WTC11 (cell line): ENCODE measurements at regions not wholly inside any gene's neighbourhood (a gene's known extent, or its start where the extent isn't known, plus 50 kb on each side); places are given as distances from the start of the nearest gene placed in this dataset.
"Not testable (repeated sequence)": the region's sequence is repeated elsewhere in the genome, so short reads cannot be mapped to it uniquely, and the experiment has no call there.

ENCODE experiments used
- ATAC-seq: fragments of 200-7000 bp; cut with Tn5 transposase; 2 replicates; pipeline ENCODE4 v1.10.0; 2021; ENCODE audit warnings: mild to moderate bottlenecking, moderate library complexity
- CTCF ChIA-PET: fragments of 300-600 bp; sonication (Branson Sonifier 250); formaldehyde crosslinking; loops from one replicate; lab custom pipeline; 2021; ENCODE audit warnings: antibody characterized with exemption; lab: Charles Lee
- POLR2A ChIA-PET: fragments of 350-600 bp; sonication (Branson Sonifier 250); formaldehyde crosslinking; loops from one replicate; lab custom pipeline; 2021; ENCODE audit warnings: antibody characterized with exemption; lab: Charles Lee
- DNase-seq: peaks from one replicate; pipeline ENCODE4 v3.0.0; 2021; ENCODE audit warnings: low spot score
- H3K27ac Mint-ChIP-seq: 2 replicates; pipeline ENCODE4 v1.8.0; 2021; ENCODE audit warnings: mixed read lengths
- H3K27me3 Mint-ChIP-seq: 2 replicates; pipeline ENCODE4 v1.8.0; 2021; ENCODE audit warnings: low read depth, mild to moderate bottlenecking, moderate library complexity, mixed read lengths
- H3K36me3 Mint-ChIP-seq: 2 replicates; pipeline ENCODE4 v1.8.0; 2021; ENCODE audit warnings: mixed read lengths
- H3K4me1 Mint-ChIP-seq: 2 replicates; pipeline ENCODE4 v1.8.0; 2022; ENCODE audit warnings: mixed read lengths
- H3K4me3 Mint-ChIP-seq: 2 replicates; pipeline ENCODE4 v1.8.0; 2021; ENCODE audit warnings: mild to moderate bottlenecking, moderate library complexity, mixed read lengths
- H3K9me3 Mint-ChIP-seq: 2 replicates; pipeline ENCODE4 v1.8.0; 2021; ENCODE audit warnings: mixed read lengths
- ARID4B ChIP-seq: sonication (generic); formaldehyde crosslinking; IDR thresholded peaks from 2 replicates; pipeline ENCODE4 v1.8.0; 2023; ENCODE audit warnings: missing genetic modification reagents, mild to moderate bottlenecking, borderline replicate concordance
- ATF2 ChIP-seq: sonication (generic); formaldehyde crosslinking; IDR thresholded peaks from 2 replicates; pipeline ENCODE4 v1.8.1; 2022; ENCODE audit warnings: low read depth, missing genetic modification reagents, borderline replicate concordance
- CREM ChIP-seq: sonication (generic); formaldehyde crosslinking; IDR thresholded peaks from 2 replicates; pipeline ENCODE4 v1.8.1; 2022; ENCODE audit warnings: mild to moderate bottlenecking, missing genetic modification reagents, moderate library complexity
- EMX1 ChIP-seq: fragments of 250-450 bp; sonication (Bioruptor Pico); IDR thresholded peaks from 2 replicates; pipeline ENCODE4 v1.8.0; 2021; ENCODE audit warnings: mild to moderate bottlenecking
- FOXP1 ChIP-seq: sonication (generic); formaldehyde crosslinking; IDR thresholded peaks from 2 replicates; pipeline ENCODE4 v1.8.0; 2022; ENCODE audit warnings: missing genetic modification reagents, mild to moderate bottlenecking, moderate library complexity, borderline replicate concordance
- GABPB1 ChIP-seq: sonication (generic); formaldehyde crosslinking; IDR thresholded peaks from 2 replicates; pipeline ENCODE4 v1.8.1; 2023; ENCODE audit warnings: mild to moderate bottlenecking, missing genetic modification reagents
- RELA ChIP-seq: sonication (generic); formaldehyde crosslinking; IDR thresholded peaks from 2 replicates; pipeline ENCODE4 v1.8.1; 2022; ENCODE audit warnings: missing genetic modification reagents, mild to moderate bottlenecking, borderline replicate concordance
- SMAD4 ChIP-seq: sonication (generic); formaldehyde crosslinking; IDR thresholded peaks from 2 replicates; pipeline ENCODE4 v1.8.0; 2022; ENCODE audit warnings: mild to moderate bottlenecking, missing genetic modification reagents
- SOX15 ChIP-seq: fragments of 250-450 bp; sonication (Bioruptor Pico); IDR thresholded peaks from 2 replicates; pipeline ENCODE4 v1.9.0; 2021; ENCODE audit warnings: mild to moderate bottlenecking
- ZNF219 ChIP-seq: sonication (generic); formaldehyde crosslinking; IDR thresholded peaks from 2 replicates; pipeline ENCODE4 v1.8.0; 2023; ENCODE audit warnings: missing genetic modification reagents, mild to moderate bottlenecking, borderline replicate concordance
- TF ChIP-seq, protein P1 (sequence below): sonication (generic); formaldehyde crosslinking; IDR thresholded peaks from 2 replicates; pipeline ENCODE4 v1.8.1; 2023; ENCODE audit warnings: mild to moderate bottlenecking, missing genetic modification reagents, borderline replicate concordance
- TF ChIP-seq, protein P2 (sequence below): sonication (generic); formaldehyde crosslinking; IDR thresholded peaks from 2 replicates; pipeline ENCODE4 v1.8.1; 2023; ENCODE audit warnings: mild to moderate bottlenecking, missing genetic modification reagents, moderate library complexity
- TF ChIP-seq, protein P3 (sequence below): sonication (generic); formaldehyde crosslinking; IDR thresholded peaks from 2 replicates; pipeline ENCODE4 v1.8.1; 2022; ENCODE audit warnings: missing genetic modification reagents, borderline replicate concordance
- TF ChIP-seq, protein P4 (sequence below): sonication (generic); formaldehyde crosslinking; IDR thresholded peaks from 2 replicates; pipeline ENCODE4 v1.8.1; 2022; ENCODE audit warnings: mild to moderate bottlenecking, missing genetic modification reagents, moderate library complexity, borderline replicate concordance

- no peak overlapping the region for H3K27ac Mint-ChIP-seq
- no peaks in the 10 kb centered on the region; the same call in 1 of the 2 replicates for H3K27me3 Mint-ChIP-seq
- H3K9me3 Mint-ChIP-seq: peaks cover 4% of the 10 kb centered on the region
- ChIA-PET POLR2A (no interaction called here), CTCF (no interaction called here)
- TF ChIP-seq, protein P1, sequence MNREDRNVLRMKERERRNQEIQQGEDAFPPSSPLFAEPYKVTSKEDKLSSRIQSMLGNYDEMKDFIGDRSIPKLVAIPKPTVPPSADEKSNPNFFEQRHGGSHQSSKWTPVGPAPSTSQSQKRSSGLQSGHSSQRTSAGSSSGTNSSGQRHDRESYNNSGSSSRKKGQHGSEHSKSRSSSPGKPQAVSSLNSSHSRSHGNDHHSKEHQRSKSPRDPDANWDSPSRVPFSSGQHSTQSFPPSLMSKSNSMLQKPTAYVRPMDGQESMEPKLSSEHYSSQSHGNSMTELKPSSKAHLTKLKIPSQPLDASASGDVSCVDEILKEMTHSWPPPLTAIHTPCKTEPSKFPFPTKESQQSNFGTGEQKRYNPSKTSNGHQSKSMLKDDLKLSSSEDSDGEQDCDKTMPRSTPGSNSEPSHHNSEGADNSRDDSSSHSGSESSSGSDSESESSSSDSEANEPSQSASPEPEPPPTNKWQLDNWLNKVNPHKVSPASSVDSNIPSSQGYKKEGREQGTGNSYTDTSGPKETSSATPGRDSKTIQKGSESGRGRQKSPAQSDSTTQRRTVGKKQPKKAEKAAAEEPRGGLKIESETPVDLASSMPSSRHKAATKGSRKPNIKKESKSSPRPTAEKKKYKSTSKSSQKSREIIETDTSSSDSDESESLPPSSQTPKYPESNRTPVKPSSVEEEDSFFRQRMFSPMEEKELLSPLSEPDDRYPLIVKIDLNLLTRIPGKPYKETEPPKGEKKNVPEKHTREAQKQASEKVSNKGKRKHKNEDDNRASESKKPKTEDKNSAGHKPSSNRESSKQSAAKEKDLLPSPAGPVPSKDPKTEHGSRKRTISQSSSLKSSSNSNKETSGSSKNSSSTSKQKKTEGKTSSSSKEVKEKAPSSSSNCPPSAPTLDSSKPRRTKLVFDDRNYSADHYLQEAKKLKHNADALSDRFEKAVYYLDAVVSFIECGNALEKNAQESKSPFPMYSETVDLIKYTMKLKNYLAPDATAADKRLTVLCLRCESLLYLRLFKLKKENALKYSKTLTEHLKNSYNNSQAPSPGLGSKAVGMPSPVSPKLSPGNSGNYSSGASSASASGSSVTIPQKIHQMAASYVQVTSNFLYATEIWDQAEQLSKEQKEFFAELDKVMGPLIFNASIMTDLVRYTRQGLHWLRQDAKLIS: no peak
- ATAC-seq: no peak
- no peak overlapping the region for H3K4me3 Mint-ChIP-seq
- peaks cover 2% of the 10 kb centered on the region; the same call in 1 of the 2 replicates for H3K36me3 Mint-ChIP-seq
- DNase-seq: no peak
- no peaks in the 10 kb centered on the region for H3K4me1 Mint-ChIP-seq
Measured at GRCh38 chrX:13952581-13952980, 77.1 kb downstream of the GEMIN8 start.

GRCh38 chrX:13946223-13946622 is 83.5 kb downstream of the GEMIN8 start:
- H3K4me1 Mint-ChIP-seq: peaks cover 31% of the 10 kb centered on the region
- H3K27ac Mint-ChIP-seq, H3K9me3 Mint-ChIP-seq, ATAC-seq, H3K4me3 Mint-ChIP-seq, DNase-seq, H3K36me3 Mint-ChIP-seq, CTCF ChIA-PET, H3K27me3 Mint-ChIP-seq, POLR2A ChIA-PET: not testable (repeated sequence)

- H3K4me3 Mint-ChIP-seq, DNase-seq, ATAC-seq, CTCF ChIA-PET, POLR2A ChIA-PET, H3K9me3 Mint-ChIP-seq, H3K36me3 Mint-ChIP-seq, H3K27me3 Mint-ChIP-seq, H3K27ac Mint-ChIP-seq: not testable (repeated sequence)
- peaks cover 35% of the 10 kb centered on the region for H3K4me1 Mint-ChIP-seq
Measured at GRCh38 chrX:13945787-13946186, 83.9 kb downstream of the GEMIN8 start.

DNA sequence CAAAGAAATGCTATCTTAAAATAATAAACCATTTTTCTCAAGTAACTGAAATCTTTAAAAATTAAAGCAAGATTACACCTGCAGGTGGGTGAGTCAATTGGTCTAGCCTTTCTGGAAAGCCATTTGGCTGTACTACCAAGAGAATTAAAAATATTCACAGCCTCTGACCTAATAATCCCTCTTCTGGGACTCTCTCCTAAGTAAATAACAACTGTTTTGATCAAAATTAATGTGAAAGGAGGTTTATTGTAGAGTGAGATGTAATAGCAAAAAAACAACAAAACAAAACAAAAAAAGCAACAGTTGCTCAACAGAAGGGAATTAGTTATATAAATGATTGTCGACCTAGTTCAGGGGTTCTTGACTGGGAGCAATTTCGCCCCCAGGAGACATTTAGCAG is 89.0 kb downstream of the GEMIN8 start:
- POLR2A ChIA-PET: interaction anchor here (0.6 kb wide), 2 partner anchors 8 to 29 kb away, joined by 3 read pairs; no protein-coding TSS in a partner anchor

More for the DNA sequence above, 89.0 kb downstream of the GEMIN8 start:
- Mint-ChIP-seq H3K27me3 (no peaks in the 10 kb centered on the region), H3K4me3 (no peak overlapping the region), H3K36me3 (no peaks in the 10 kb centered on the region), H3K4me1 (peaks cover 61% of the 10 kb centered on the region), H3K9me3 (no peaks in the 10 kb centered on the region), H3K27ac (peak overlapping the region; percentile 70)
- TF ChIP-seq SMAD4 (CRISPR knock-in tag): no peak
- no peak for TF ChIP-seq CREM (CRISPR knock-in tag)
- no peak for TF ChIP-seq ATF2 (CRISPR knock-in tag)
- TF ChIP-seq, protein P2, sequence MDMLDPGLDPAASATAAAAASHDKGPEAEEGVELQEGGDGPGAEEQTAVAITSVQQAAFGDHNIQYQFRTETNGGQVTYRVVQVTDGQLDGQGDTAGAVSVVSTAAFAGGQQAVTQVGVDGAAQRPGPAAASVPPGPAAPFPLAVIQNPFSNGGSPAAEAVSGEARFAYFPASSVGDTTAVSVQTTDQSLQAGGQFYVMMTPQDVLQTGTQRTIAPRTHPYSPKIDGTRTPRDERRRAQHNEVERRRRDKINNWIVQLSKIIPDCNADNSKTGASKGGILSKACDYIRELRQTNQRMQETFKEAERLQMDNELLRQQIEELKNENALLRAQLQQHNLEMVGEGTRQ (CRISPR knock-in tag): no peak
- no peak for TF ChIP-seq ZNF219 (CRISPR knock-in tag)
- TF ChIP-seq RELA (CRISPR knock-in tag): no peak
- TF ChIP-seq SOX15 (CRISPR knock-in tag): no peak
- TF ChIP-seq, protein P3, sequence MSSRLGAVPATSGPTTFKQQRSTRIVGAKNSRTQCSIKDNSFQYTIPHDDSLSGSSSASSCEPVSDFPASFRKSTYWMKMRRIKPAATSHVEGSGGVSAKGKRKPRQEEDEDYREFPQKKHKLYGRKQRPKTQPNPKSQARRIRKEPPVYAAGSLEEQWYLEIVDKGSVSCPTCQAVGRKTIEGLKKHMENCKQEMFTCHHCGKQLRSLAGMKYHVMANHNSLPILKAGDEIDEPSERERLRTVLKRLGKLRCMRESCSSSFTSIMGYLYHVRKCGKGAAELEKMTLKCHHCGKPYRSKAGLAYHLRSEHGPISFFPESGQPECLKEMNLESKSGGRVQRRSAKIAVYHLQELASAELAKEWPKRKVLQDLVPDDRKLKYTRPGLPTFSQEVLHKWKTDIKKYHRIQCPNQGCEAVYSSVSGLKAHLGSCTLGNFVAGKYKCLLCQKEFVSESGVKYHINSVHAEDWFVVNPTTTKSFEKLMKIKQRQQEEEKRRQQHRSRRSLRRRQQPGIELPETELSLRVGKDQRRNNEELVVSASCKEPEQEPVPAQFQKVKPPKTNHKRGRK (CRISPR knock-in tag): no peak
- no peak for TF ChIP-seq ARID4B
- no peak for TF ChIP-seq FOXP1 (CRISPR knock-in tag)
- TF ChIP-seq, protein P4, sequence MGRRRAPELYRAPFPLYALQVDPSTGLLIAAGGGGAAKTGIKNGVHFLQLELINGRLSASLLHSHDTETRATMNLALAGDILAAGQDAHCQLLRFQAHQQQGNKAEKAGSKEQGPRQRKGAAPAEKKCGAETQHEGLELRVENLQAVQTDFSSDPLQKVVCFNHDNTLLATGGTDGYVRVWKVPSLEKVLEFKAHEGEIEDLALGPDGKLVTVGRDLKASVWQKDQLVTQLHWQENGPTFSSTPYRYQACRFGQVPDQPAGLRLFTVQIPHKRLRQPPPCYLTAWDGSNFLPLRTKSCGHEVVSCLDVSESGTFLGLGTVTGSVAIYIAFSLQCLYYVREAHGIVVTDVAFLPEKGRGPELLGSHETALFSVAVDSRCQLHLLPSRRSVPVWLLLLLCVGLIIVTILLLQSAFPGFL (CRISPR knock-in tag): no peak
- TF ChIP-seq EMX1 (CRISPR knock-in tag): no peak
- no peak for TF ChIP-seq GABPB1 (CRISPR knock-in tag)
- DNase-seq (no peak), ATAC-seq (no peak)
- CTCF ChIA-PET: no interaction called here
